OCI-LY1 (cell line): ENCODE measurements at regions not wholly inside any gene's neighbourhood (a gene's known extent, or its start where the extent isn't known, plus 50 kb on each side); places are given as distances from the start of the nearest gene placed in this dataset.

ENCODE experiments used
- CTCF ChIP-seq: fragments of 200-600 bp; sonication (generic), shearing (Covaris generic); IDR thresholded peaks from 2 replicates; pipeline ENCODE4 v1.5.1; 2017; ENCODE audit warnings: mild to moderate bottlenecking, antibody characterized with exemption, low read length, moderate library complexity, mixed read lengths
- EZH2 ChIP-seq: fragments of 200-600 bp; sonication (generic), shearing (Covaris generic); IDR thresholded peaks from 2 replicates; pipeline ENCODE4 v1.8.0; 2017; ENCODE audit warnings: borderline replicate concordance, mixed run types, mild to moderate bottlenecking, antibody characterized with exemption, low read length, moderate library complexity, mixed read lengths

- TF ChIP-seq CTCF (no peak), EZH2 (no peak)
These were observed 263.2 kb downstream of the CYP26B1 start for GRCh38 chr2:71884303-71885042.
